ENCODE measurements at regions not wholly inside any gene's neighbourhood (a gene's known extent, or its start where the extent isn't known, plus 50 kb on each side); places are given as distances from the start of the nearest gene placed in this dataset.

DNA sequence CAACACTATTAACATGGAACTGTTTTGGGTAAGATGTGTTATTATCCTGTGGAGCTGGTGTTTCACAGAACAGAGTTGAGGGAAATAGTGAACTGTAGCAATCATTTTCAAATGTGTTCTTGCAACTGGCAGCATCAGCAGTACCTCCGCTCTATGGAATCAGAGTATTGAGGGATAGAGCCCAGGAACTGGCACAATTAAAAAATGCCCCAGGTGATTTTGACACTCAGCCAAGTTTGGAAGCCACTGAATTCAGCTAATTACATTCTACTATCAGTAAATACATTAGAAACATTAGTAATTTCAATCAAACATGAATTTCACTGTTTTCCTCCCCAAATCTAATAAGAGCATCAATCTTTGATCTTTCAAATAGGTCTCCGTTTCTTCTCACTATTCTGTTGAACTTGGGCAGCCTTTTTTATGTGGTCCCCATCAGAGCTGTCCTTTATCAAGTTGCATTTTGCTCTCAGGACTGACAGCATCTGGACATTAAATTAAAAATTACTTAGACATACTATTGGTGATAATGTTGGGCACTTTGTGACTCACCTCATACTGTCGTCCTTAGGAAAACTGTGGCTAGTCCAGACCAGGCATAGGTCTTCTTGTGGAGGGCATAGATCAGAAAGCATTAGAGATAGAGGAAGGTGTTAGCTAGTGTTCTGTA, 251.5 kb downstream of the DHX35 start:
- DNase-seq (ENCODE audit: extremely low read depth in 1 of 11, low read depth in 9 of 11, low spot score in 4 of 11), result no peak

DNA sequence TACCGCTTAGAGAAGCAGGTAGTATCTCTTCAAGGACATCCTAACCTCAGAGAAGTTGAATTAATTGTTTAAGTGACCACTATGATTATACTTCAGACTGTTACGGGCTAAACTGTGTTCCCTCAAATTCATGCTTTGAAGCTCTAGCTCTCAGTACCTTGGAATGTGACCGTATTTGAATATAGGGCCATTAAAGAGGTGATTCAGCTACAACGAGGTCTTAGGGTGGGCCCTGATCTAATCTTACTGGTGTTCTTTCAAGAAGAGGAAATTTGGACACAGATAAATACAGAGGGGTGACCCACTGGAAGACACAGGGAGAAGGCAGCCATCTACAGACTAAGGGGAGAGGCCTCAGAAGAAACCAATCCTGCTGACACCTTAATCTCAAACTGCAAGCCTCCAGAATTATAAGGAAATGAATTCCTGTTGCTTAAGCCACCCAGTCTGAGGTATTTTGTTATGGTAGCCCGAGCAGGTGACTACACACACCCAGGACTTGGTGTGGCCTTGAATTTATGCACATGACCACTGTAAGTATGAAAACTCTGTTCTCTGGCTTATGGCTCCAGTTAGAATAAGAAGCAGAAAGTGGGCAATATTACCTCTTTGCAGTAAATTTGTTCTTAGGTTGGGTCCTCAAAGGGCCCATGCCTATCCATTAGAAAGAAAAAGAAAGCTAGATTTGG, 249.1 kb downstream of the DHX35 start:
- DNase-seq (ENCODE audit: extremely low read depth in 1 of 11, low read depth in 9 of 11, low spot score in 4 of 11), result no peak

DNA sequence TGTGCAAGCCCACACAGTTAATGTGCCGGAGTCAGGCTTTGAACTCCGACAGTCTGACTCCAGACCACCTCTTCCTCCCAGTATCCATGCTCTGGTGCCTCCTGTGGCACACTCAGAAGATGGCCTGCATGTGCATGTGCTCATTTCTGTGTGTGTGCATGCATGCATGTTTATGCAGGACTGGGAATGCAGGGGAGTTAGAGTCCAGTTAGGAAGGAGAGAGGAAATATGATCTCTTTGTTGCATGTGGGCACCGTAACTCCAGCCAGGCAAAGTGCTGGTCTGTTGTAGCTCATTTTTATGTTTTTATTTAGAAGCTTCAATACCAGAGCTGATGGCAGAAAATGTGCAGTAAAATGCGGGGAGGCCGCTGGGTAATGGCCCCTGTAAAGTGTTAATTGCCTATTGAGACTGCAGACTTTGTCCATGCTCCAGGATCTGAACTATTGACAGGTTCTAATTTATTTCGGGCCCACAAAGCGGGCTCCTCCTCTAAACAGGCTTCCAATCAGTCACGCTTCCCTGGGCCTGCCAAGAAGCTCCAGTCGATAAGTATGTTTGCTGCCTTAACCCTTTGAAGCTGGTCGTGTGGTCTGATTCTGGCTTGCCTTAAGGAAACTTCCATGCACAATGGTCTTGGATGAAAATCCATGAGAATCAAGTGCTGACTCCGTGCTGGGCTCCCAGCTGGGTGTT, 248.3 kb downstream of the DHX35 start:
- DNase-seq (ENCODE audit: extremely low read depth in 1 of 11, low read depth in 9 of 11, low spot score in 4 of 11), result peak in 5 of 11 donors; percentile 17 to 47 (median 32)

DNA sequence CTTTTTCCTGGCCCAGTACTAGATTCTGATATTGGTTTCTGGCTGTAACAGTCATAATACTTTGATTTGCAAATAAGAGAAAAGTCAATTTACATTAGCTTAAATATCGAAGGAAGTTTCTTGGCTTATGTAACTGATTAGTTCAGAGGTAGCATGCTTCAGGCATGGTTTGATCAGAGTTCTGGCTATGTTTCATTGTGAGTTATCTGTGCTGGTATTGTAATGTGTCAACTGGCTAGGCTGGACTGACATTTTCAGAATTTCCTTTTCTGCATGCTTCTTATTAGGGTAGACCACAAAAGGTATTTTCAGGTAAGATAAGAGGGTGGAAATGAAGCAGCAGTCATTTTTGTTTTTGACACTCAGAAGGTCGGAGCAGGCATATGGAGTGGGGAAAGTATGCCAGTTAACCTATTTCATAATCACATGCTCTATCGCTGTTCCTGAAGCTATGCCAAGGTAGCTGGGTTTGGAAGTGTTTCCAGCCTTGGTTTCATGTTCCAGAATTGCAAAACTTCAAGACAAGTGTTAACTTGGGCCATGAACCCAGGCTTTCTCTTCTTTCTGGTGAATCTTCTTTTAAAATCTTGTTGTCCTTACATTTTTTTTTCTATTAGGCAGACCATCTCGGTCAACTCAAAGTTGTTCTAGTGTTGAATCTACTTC, 244.9 kb downstream of the DHX35 start:
- no peak for DNase-seq (ENCODE audit: extremely low read depth in 1 of 11, low read depth in 9 of 11, low spot score in 4 of 11)

DNA sequence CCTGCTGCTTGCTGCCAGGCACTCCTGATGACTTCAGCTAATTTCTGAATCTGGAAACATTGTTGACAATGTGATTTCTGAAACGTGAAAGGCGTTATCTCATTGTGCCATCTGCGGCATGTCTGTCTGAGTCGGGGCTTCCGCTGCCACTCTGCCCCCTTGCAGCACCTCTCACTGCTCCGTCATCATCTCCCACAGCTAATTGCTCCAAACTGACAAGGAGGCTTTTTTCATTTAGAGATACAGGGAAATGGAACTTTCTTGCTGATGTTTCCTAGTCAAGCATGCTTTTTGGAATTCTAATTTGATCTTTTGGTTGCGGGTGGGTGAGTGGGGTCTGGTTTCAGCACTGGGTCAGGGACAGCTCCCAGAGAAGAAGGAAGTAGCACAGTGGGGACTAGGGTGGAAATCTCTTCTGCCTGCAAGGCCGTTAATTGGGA, 233.5 kb downstream of the DHX35 start:
- peak in 7 of 11 donors; percentile 9 to 36 (median 28) for DNase-seq (ENCODE audit: extremely low read depth in 1 of 11, low read depth in 9 of 11, low spot score in 4 of 11)

DNA sequence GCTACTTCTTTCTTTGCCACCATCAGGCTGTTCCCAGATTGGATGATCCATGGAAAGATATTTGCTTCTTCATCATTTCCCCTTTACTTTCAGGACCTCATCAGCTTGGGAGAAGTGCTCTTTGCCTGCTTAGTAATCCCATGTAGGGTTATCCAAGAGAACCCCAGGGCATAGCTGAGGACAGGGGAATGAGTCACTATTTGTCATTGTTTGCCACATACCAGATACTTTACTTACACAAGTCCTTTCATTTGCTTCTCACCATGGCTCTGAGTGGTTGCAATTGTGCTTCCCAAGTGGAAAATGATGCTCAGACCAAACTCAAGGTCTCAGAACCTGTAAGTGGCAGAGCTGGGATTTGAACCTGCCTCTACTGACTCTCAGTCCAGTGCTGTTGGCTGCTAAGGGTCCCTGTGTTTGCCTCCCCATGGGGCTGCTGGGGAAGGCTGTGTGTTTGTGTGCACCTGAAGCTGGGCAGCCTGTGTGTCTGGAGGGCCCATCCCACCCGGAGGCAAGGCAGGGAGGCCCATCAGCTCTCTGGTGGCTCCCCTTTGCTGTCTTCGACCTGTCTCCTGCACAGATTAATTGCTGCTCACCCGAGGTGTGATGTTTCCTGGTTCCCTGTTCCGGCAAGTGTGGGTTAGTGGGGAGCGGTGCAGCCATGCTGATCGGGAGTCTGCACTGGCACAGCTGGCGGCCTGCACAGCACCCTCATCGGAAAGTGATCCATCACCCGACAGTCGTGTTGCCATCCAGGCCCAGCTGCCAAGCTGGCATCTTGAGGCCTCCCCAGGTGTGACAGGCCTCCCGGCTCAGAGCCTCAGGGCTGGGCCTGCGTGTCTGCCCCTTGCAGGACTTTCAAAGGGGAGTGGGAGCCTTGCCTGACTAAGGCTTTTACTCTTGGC, 228.8 kb downstream of the DHX35 start:
- DNase-seq (ENCODE audit: extremely low read depth in 1 of 11, low read depth in 9 of 11, low spot score in 4 of 11), result peak in 1 of 11 donors; percentile 3

DNA sequence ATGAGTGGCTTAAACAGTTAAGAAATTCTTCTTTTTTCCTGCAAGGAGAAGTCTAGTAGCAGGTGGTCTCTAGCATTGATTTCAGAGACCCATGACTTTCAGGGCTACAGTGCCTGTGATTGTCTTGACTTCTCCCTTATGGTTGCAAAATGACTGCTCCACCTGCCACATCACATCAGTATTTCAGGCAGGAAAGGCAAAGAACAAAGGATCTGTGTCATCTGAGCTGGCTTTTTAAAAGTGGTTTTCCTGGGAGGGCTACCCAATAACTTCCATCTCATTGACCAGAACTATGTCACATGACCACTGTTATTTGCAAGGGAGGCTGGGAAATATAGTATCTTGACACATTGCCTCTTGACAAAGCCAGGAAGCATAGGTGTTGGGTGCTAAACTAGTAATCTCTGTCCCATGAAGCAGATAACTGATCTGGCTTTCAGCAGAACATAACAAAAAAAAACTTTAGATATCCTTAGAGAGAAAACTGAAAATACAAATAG, 226.2 kb downstream of the DHX35 start:
- DNase-seq (ENCODE audit: extremely low read depth in 1 of 11, low read depth in 9 of 11, low spot score in 4 of 11), result no peak

DNA sequence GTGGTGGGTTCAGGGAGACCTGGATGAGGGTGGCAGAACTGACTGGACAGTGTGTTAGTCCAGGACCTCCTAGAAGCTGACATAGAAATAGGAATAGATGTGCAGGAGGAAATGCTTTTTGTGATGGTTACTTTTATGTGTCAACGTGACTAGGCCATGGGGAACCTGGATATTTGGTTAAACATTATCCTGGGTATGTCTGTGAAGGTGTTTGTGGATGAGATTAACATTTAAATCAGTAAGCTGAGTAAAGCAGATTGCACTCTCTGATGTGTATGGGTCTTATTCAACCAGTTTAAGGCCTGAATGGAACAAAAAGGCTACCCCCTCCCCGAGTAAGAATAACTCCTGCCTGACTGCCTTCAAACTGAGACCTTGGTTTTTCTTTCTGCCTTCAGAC, 219.3 kb downstream of the DHX35 start:
- no peak for DNase-seq (ENCODE audit: extremely low read depth in 1 of 11, low read depth in 9 of 11, low spot score in 4 of 11)

DNA sequence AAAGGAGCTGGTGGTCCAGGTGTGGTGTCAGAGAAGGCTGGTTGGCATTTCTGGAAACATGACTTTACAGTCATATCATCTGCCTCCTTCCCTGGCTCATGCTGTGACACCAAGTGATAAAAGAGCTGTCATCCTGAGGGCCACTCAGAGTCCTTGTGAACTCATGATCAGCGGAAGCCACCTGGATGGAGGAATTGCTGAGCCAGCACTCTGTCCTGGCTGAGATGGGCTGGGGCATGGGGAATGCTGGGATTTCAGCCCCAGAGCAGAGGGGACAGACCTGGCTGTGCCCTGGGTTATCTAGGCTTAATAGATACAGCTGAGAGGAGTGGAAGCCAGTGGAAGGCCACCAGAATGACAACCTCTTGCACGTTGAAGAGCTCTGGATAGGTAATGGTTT, 214.3 kb downstream of the DHX35 start:
- no peak for DNase-seq (ENCODE audit: extremely low read depth in 1 of 11, low read depth in 9 of 11, low spot score in 4 of 11)

DNA sequence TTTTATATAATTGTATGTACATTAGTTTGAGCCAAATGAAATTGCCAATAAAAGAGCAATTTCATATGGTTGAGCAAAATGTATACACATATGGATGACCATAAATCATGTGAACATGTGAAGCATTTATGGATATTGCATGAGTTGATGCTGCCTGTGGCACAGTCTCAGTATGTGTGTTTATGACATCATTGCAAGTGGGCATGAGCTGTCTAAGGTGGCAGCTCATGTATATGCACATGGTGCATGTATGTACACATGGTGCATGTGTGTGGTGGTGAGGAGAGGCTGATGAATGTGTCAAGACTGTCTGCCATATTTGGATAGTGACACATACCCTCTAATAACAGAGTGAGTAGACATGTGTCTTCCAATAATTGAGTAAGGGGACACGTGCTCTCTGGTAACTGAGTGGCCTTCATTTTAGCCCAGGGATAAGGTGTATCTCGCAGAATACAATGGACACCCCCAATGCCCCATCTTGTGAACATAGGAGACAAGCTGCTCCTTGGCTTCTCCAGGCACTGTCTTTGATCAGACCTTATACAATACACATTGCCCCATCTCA, 208.8 kb downstream of the DHX35 start:
- no peak for DNase-seq (ENCODE audit: extremely low read depth in 1 of 11, low read depth in 9 of 11, low spot score in 4 of 11)

DNA sequence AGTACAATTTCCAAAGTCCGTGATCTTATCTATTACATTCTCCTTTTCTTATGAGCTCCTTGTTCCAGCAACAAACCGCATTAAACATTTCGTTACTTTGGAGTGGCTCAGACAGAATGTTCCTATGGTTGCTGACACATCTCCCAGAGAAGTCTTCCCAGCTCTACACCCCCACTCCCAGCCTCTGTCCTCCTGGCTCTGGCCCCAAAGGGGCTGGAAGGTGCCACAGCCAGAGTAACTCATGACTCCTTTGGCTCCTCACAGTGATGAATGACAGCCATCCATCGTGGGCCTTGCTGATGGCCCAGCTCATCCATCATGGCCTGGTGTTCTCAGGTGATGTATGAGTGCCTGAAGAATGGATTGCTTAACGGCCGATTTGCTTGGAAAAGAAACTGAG, 203.0 kb downstream of the DHX35 start:
- DNase-seq (ENCODE audit: extremely low read depth in 1 of 11, low read depth in 9 of 11, low spot score in 4 of 11), result no peak

DNA sequence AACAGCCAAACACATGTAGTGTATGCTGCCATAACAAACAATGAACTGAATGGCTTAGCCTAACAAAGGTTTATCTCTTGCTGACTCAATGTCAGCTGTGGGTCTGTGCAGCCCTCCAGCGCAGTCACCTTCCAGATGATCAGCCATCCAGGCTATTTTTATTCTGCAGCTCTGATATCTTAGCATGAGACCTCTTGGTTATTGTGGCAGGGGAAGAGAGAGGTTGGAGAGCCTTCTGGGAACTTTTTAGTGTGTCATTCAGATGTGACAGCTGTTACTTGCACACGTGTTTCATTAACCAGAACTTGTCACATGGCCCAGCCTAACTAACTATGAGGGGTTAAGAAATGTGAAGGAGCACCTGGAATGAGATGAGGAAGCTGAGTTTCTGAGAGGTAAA, 202.5 kb downstream of the DHX35 start:
- no peak for DNase-seq (ENCODE audit: extremely low read depth in 1 of 11, low read depth in 9 of 11, low spot score in 4 of 11)

DNA sequence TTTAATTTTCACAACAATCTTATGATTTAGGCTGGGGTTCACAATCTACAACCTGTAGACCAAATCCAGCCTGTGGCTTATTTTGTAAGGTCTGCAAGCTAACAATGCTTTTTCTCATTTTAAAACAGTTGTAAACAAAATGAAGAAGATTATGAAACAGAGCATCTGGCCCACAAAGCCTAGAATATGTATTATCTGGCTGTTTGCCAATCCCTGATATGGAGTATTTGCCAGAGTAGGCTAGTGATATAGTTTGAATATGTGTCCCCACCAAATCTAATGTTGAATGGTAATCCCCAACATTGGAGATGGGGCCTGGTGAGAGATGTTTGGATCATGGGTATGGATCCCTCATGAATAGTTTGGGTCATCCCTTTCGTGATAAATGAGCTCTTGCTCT, 201.8 kb downstream of the DHX35 start:
- DNase-seq (ENCODE audit: extremely low read depth in 1 of 11, low read depth in 9 of 11, low spot score in 4 of 11), result no peak

DNA sequence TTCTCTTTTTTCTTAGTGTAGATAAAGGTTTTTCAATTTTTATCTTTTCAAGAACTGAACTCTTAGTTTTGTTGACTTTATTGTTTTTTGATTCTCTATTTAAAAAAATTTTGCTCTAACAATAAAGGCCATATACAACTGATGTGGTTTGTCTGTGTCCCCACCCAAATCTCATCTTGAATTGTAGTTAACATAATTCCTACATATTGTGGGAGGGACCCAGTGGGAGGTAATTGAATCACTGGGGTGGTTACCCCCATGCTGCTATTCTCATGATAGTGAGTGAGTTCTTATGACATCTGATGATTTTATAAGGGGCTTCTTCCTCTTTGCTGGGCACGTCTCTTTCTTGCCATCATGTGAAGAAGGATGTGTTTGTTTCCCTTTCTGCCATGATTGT, 199.8 kb downstream of the DHX35 start:
- DNase-seq (ENCODE audit: extremely low read depth in 1 of 11, low read depth in 9 of 11, low spot score in 4 of 11), result no peak

DNA sequence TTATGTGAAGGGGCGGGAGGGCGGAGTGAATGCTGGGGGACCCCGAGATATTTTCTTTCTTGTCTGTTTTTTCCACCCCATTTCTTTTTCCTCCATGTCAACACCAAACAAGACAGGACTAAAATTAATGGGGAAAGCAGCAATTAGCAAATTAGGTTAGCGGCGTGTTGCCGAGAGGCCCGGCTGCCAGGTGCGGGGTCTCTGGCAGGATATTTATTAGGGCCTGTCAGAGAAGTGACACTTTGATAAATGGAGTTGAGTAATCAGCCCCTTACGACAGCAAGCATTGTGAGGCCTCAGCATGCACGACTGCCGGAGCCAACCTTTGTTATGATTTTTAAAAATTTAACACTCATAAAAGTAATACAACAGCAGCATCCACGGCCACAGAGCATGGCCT, 193.8 kb downstream of the DHX35 start:
- no peak for DNase-seq (ENCODE audit: extremely low read depth in 1 of 11, low read depth in 9 of 11, low spot score in 4 of 11)

DNA sequence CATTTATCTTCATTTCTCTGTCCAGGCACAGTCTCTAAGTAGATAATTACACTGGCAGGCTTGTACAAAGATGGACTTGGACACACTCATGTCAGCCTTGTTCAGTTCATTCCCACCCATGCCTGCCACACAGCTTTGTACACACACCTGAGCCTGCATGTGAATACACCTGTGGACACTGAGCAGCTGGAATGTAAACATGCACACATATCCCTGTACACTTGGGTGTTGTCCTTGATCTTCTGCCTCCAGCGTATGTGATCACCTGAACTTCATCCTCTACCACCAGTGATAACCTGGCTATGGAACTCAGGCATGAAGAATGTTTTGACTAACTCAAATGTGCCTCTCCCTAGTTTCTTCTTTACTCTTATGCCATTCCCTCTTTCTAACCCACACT, 190.6 kb downstream of the DHX35 start:
- DNase-seq (ENCODE audit: extremely low read depth in 1 of 11, low read depth in 9 of 11, low spot score in 4 of 11), result no peak

DNA sequence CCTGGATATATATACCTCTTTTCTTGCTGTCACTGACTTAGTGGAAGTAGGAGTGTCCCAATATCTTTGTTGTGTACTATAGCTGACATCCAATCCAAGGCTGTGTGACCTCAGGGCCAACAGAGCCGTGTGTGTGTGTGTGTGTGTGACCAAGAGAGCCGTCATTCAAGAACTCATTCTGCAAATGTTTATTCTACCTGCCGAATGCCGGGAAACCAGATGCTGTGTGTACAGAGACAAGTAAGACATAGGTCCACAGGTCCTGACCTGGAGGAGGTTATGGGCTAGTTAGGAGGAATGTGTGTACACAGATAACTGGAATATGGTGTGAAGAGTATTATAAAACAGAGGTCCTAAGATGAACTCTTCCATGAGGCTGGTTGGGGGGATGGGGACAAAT, 190.0 kb downstream of the DHX35 start:
- DNase-seq (ENCODE audit: extremely low read depth in 1 of 11, low read depth in 9 of 11, low spot score in 4 of 11), result peak in 3 of 11 donors; percentile 18 to 37 (median 35)

DNA sequence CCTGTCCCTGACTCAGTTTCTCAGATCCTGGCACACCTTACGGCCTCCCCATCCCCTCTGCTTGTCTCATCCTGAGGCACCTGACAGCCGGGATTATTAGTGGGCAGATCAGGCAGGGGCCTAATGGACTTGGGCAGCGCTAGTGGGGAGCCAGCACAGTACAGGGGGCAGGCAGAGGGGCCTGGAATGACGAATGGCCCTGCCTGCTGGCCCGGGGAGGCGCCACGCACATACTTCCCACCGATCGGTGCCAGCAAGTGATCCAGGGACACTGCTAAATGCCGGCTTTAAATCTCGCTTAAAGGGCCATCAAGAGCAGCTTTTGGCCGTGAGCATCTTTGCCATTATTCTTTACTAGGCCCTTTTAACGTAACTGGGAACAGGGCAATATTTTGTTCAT, 188.4 kb downstream of the DHX35 start:
- no peak for DNase-seq (ENCODE audit: extremely low read depth in 1 of 11, low read depth in 9 of 11, low spot score in 4 of 11)

Measured in renal cortex interstitium (tissue), 11 donors.